Gastroesophageal sphincter (tissue), 3 donors: ENCODE measurements at regions not wholly inside any gene's neighbourhood (a gene's known extent, or its start where the extent isn't known, plus 50 kb on each side); places are given as distances from the start of the nearest gene placed in this dataset.

Source experiments
- EP300 ChIP-seq: sonication (generic); formaldehyde crosslinking; IDR thresholded peaks from one replicate; pipeline ENCODE4 v1.6.1; 2017; ENCODE audit warnings: antibody characterized with exemption, mild to moderate bottlenecking
- POLR2A ChIP-seq, 2 donors: fragments of 450-650 bp; IDR thresholded peaks; one replicate each; pipeline ENCODE4 v1.6.1; 2017; ENCODE audit warnings: antibody characterized with exemption in 2 of 2, mild to moderate bottlenecking in 2 of 2, moderate library complexity in 1 of 2
- POLR2AphosphoS5 ChIP-seq: sonication (generic); formaldehyde crosslinking; IDR thresholded peaks from one replicate; pipeline ENCODE4 v1.6.1; 2017; ENCODE audit warnings: antibody characterized with exemption
- TF ChIP-seq, protein P1 (sequence below), 4 experiments: fragments of 200-600 bp in 2 of 4; fragments of 450-650 bp in 2 of 4; sonication (generic) in 1 of 4; IDR thresholded peaks; one replicate each; pipeline ENCODE4 v1.5.1; 2017 to 2019; ENCODE audit warnings: antibody characterized with exemption in 4 of 4, mild to moderate bottlenecking in 2 of 4, moderate library complexity in 2 of 4

DNA sequence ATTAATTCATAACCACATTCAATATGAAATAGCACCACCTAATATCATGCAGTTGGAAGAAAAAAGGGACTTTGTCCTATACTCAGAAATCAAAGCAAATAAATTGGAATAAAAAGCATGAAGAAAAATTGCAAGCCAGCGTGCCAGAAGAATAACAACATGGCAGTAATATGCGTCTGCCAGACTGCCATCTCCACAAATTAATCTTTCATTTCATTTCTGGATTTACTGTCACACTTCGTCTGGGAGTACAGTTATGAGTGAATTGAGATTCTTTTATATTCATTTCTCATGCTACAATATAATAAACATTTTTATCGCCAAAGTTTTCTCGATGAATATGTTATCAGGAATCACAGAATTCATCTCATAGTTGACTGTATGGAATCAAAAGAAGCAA, 1327.7 kb upstream of the SEL1L start:
- TF ChIP-seq EP300 = no peak
- TF ChIP-seq, protein P1, sequence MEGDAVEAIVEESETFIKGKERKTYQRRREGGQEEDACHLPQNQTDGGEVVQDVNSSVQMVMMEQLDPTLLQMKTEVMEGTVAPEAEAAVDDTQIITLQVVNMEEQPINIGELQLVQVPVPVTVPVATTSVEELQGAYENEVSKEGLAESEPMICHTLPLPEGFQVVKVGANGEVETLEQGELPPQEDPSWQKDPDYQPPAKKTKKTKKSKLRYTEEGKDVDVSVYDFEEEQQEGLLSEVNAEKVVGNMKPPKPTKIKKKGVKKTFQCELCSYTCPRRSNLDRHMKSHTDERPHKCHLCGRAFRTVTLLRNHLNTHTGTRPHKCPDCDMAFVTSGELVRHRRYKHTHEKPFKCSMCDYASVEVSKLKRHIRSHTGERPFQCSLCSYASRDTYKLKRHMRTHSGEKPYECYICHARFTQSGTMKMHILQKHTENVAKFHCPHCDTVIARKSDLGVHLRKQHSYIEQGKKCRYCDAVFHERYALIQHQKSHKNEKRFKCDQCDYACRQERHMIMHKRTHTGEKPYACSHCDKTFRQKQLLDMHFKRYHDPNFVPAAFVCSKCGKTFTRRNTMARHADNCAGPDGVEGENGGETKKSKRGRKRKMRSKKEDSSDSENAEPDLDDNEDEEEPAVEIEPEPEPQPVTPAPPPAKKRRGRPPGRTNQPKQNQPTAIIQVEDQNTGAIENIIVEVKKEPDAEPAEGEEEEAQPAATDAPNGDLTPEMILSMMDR (IDR thresholded peaks at IDR 0.05) = no peak
- TF ChIP-seq POLR2A (IDR thresholded peaks at IDR 0.05) = no peak
- no peak for TF ChIP-seq POLR2AphosphoS5
